ENCODE measurements at regions not wholly inside any gene's neighbourhood (a gene's known extent, or its start where the extent isn't known, plus 50 kb on each side); places are given as distances from the start of the nearest gene placed in this dataset.

DNA sequence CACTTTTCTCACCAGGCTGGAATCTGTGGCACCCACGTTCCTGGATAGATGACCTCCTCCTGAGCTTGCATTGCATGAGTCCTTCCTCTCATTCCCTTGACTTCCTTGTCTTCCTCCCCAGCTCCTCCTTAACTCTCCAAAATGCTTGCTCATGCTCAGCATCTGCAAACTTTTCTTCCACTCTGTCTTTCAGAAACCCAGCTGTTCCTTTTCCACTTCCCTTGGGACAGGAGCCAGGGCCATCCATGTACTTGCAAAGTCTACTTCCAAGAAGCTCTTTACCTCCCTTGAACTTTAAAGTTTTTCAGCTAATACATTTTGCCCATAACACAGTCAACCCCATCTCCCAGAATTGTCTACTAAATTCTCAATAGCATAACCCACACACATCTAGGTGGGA lies 861.7 kb downstream of the QKI start:
- TF ChIP-seq POLR2A (IDR thresholded peaks at IDR 0.05): no peak
- TF ChIP-seq CTCF (IDR thresholded peaks at IDR 0.05): no peak
- TF ChIP-seq POLR2AphosphoS5 (IDR thresholded peaks at IDR 0.05; ENCODE audit: insufficient read depth in 1 of 2, low read depth in 1 of 2): no peak
